ENCODE measurements at regions not wholly inside any gene's neighbourhood (a gene's known extent, or its start where the extent isn't known, plus 50 kb on each side); places are given as distances from the start of the nearest gene placed in this dataset.
A peak's percentile ranks its signal among the peaks of the same experiment; 100 is the strongest.

DNA sequence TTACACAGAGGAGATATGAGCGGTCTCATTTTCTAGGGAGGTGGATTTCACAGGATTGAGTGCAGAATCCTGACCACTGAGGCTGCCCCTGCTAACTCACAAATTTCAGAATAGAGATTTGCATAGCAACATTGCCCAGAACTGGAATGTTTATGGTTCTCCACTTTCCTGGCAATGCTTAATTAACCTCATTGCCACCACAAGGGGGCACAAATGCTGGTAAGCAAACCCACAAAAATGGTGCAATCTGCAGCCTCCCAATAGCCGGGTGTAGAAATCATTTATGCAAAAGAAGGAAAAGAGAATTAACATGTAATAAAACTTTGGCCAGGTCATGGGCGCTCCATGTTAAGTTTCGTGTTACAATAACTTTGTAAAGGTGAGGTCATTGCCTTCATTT, 112.4 kb downstream of the CYRIA start:
- peaks cover 3% of the 10 kb centered on the region for H3K36me3 ChIP-seq
- no peaks in the 10 kb centered on the region for H3K4me1 ChIP-seq (ENCODE audit: control insufficient read depth in 1 of 2, low read depth in 2 of 2)
- H3K9me3 ChIP-seq: no peaks in the 10 kb centered on the region
- H3K27ac ChIP-seq: no peak overlapping the region
- ATAC-seq (ENCODE audit: insufficient number of reproducible peaks, low FRiP score, low read depth): no peak
- DNase-seq (ENCODE audit: low spot score): no peak
- H3K4me3 ChIP-seq: no peak overlapping the region
- no peaks in the 10 kb centered on the region for H3K27me3 ChIP-seq (replicated peaks; ENCODE audit: insufficient read depth)
- TF ChIP-seq, protein P1, sequence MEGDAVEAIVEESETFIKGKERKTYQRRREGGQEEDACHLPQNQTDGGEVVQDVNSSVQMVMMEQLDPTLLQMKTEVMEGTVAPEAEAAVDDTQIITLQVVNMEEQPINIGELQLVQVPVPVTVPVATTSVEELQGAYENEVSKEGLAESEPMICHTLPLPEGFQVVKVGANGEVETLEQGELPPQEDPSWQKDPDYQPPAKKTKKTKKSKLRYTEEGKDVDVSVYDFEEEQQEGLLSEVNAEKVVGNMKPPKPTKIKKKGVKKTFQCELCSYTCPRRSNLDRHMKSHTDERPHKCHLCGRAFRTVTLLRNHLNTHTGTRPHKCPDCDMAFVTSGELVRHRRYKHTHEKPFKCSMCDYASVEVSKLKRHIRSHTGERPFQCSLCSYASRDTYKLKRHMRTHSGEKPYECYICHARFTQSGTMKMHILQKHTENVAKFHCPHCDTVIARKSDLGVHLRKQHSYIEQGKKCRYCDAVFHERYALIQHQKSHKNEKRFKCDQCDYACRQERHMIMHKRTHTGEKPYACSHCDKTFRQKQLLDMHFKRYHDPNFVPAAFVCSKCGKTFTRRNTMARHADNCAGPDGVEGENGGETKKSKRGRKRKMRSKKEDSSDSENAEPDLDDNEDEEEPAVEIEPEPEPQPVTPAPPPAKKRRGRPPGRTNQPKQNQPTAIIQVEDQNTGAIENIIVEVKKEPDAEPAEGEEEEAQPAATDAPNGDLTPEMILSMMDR (IDR thresholded peaks at IDR 0.05): peak; percentile 41

DNA sequence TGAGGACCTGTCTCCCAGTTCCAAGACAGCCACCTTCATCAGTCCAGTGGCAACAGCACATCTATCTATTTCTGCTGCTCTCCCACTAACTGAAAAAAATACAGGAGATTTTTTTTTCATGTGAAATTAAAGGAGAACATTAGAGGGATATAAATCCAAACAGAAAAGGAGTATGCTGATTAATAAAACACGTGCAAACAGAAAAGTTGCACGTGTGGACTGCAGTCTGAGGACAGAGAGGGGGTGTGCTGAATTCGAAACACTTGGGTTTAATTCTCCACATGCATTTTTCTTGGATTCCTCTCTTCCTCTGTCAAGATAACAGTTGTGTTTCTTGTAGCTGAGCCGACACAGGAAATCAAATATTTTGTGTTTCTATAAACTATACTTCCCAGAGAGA, 113.4 kb downstream of the CYRIA start:
- Histone ChIP-seq H3K4me1 (ENCODE audit: control insufficient read depth in 1 of 2, low read depth in 2 of 2) (no peaks in the 10 kb centered on the region), H3K36me3 (peaks cover 3% of the 10 kb centered on the region), H3K4me3 (no peak overlapping the region), H3K27me3 (replicated peaks; ENCODE audit: insufficient read depth) (no peaks in the 10 kb centered on the region), H3K9me3 (no peaks in the 10 kb centered on the region), H3K27ac (no peak overlapping the region)
- ATAC-seq (ENCODE audit: insufficient number of reproducible peaks, low FRiP score, low read depth): no peak
- DNase-seq (ENCODE audit: low spot score): no peak
- TF ChIP-seq, protein P1 (IDR thresholded peaks at IDR 0.05): no peak

DNA sequence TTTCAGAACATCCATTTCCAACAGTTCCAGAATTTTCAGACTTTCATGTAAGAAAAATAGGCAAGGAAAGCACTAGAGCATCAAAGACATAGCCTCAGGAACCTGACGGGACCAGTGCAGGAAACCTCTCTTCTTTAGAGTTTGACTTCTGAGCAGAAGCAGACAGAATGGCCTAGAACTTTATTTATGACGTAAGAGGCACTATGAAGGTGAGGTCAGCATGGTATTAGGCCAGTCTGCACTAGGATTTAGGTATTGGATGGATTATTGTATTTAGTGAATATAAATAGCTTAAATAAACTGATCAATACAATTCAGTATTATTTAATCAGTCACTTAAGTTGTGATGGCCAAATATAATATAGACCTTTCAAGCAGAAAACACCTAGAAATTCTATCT, 117.6 kb downstream of the CYRIA start:
- Histone ChIP-seq H3K36me3 (no peaks in the 10 kb centered on the region), H3K4me1 (ENCODE audit: control insufficient read depth in 1 of 2, low read depth in 2 of 2) (no peaks in the 10 kb centered on the region), H3K4me3 (no peak overlapping the region), H3K9me3 (no peaks in the 10 kb centered on the region), H3K27ac (no peak overlapping the region), H3K27me3 (replicated peaks; ENCODE audit: insufficient read depth) (no peaks in the 10 kb centered on the region)
- no peak for DNase-seq (ENCODE audit: low spot score)
- TF ChIP-seq, protein P1 (IDR thresholded peaks at IDR 0.05): no peak
- no peak for ATAC-seq (ENCODE audit: insufficient number of reproducible peaks, low FRiP score, low read depth)

DNA sequence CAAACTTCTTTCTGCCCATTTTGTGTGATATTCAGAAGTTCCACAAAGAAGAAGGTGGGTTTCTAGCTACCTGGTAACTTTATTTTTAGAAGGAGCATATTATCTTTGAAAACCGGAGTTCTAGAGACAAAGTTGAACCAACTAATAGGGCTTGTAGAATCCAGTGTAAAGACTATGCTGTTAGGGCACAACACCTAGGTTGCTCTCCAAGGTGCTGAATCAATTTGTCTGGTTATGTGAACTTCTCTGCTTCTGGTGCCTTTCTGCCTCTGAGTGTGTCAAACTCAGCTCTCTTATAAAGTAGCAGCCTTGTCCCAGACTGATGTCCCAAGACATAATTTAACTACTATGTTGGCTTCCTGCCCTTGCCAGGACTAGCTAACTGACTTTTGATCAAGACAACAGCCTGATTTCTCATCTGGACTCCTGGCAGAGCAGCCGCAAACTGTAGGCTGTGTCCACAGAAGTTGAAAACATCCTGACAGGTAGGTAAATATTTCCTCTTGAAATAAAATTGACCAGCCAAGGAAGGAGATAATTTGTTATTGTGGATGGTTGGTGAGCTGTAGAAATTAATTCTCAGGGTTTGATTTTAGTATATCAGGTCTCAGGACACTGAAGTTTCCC, 119.4 kb downstream of the CYRIA start:
- ATAC-seq (ENCODE audit: insufficient number of reproducible peaks, low FRiP score, low read depth) (no peak), DNase-seq (ENCODE audit: low spot score) (no peak)
- no peaks in the 10 kb centered on the region for H3K9me3 ChIP-seq
- no peak overlapping the region for H3K4me3 ChIP-seq
- H3K27me3 ChIP-seq (replicated peaks; ENCODE audit: insufficient read depth): no peaks in the 10 kb centered on the region
- H3K36me3 ChIP-seq: no peaks in the 10 kb centered on the region
- H3K4me1 ChIP-seq (ENCODE audit: control insufficient read depth in 1 of 2, low read depth in 2 of 2): no peaks in the 10 kb centered on the region
- H3K27ac ChIP-seq: no peak overlapping the region
- TF ChIP-seq, protein P1 (IDR thresholded peaks at IDR 0.05): no peak

DNA sequence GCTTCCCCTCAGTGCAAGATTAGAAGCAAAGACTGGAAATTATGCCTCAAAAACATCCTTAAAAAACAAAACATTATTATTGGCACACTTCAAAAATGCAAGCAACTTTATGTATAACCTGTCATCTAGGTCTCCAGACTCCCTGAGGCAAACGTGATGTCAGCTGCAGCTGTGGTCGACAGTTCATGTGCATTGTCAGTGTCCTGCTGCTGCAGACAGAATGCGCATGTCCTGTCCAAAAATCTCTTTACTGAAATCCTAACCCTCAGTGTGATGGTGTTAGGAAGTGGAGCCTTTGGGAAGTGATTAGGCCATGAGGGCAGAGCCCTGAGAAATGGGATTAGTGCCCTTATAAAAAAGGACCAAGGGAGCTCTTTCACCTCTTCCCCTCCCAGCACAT, 126.9 kb downstream of the CYRIA start:
- Histone ChIP-seq H3K4me1 (ENCODE audit: control insufficient read depth in 1 of 2, low read depth in 2 of 2) (no peaks in the 10 kb centered on the region), H3K36me3 (no peaks in the 10 kb centered on the region), H3K4me3 (no peak overlapping the region), H3K27me3 (replicated peaks; ENCODE audit: insufficient read depth) (no peaks in the 10 kb centered on the region), H3K27ac (no peak overlapping the region), H3K9me3 (no peaks in the 10 kb centered on the region)
- no peak for DNase-seq (ENCODE audit: low spot score)
- no peak for ATAC-seq (ENCODE audit: insufficient number of reproducible peaks, low FRiP score, low read depth)
- TF ChIP-seq, protein P1 (IDR thresholded peaks at IDR 0.05): no peak
